Endothelial cell of umbilical vein (primary cell): ENCODE measurements at regions not wholly inside any gene's neighbourhood (a gene's known extent, or its start where the extent isn't known, plus 50 kb on each side); places are given as distances from the start of the nearest gene placed in this dataset.

Experiments
- BruUV-seq: library from RNA; stranded (reverse); fragments of 400-500 nt; replicated peaks from 2 replicates; lab custom pipeline; 2021; lab: Mats Ljungman, UMichigan
- CTCF ChIA-PET: fragments of 300-600, 350-600 bp; sonication (Branson Sonifier 250); formaldehyde crosslinking; loops from one replicate; lab custom pipeline; 2021; ENCODE audit warnings: antibody characterized with exemption, inconsistent platforms; lab: Charles Lee
- POLR2A ChIA-PET: fragments of 300-600, 350-600 bp; sonication (Branson Sonifier 250); formaldehyde crosslinking; loops from one replicate; lab custom pipeline; 2021; ENCODE audit warnings: antibody characterized with exemption, inconsistent platforms; lab: Charles Lee
- DNase-seq: peaks from one replicate; pipeline ENCODE4 v3.0.0-alpha.2; 2011; ENCODE audit warnings: low read depth, low spot score
- FAIRE-seq: peaks from 2 replicates; lab custom pipeline; 2011; peaks lifted over from hg19 to GRCh38; lab: Jason Lieb, UNC
- H2AFZ ChIP-seq: 2 replicates; pipeline ENCODE4 v1.6.0; 2012; ENCODE audit warnings: low read depth, low read length, control low read depth, inconsistent platforms
- H3K27ac ChIP-seq: 2 replicates; pipeline ENCODE4 v1.5.1; 2011; ENCODE audit warnings: low read depth, mild to moderate bottlenecking, control low read depth, low read length, moderate library complexity; ENCODE audit not compliant: insufficient read depth
- H3K27me3 ChIP-seq, 2 experiments: 2 replicates each; pipeline versions ENCODE4 v1.6.0 to v1.6.1; 2011; ENCODE audit warnings: low read length in 2 of 2, mixed read lengths in 1 of 2; ENCODE audit not compliant: control insufficient read depth in 2 of 2, insufficient read depth in 2 of 2
- H3K36me3 ChIP-seq, 2 experiments: 2 replicates in 1 of 2; 3 replicates in 1 of 2; pipeline ENCODE4 v1.5.1; 2011; ENCODE audit warnings: low read length in 2 of 2, mild to moderate bottlenecking in 1 of 2, moderate library complexity in 1 of 2; ENCODE audit not compliant: control insufficient read depth in 2 of 2, insufficient read depth in 2 of 2; ENCODE audit errors: extremely low read depth in 1 of 2
- H3K4me1 ChIP-seq: 3 replicates; pipeline ENCODE4 v1.5.1; 2011; ENCODE audit warnings: mild to moderate bottlenecking, low read length; ENCODE audit not compliant: control insufficient read depth, insufficient read depth; ENCODE audit errors: extremely low read depth
- H3K4me2 ChIP-seq: 2 replicates; pipeline ENCODE4 v1.6.1; 2011; ENCODE audit warnings: low read length, control low read depth, mixed read lengths; ENCODE audit not compliant: insufficient read depth
- H3K4me3 ChIP-seq, 3 experiments: fragments of 200-600 bp in 1 of 3; sonication (generic), shearing (Covaris generic) in 1 of 3; replicated peaks in 1 of 3; 2 replicates each; pipeline ENCODE4 v1.5.1; 2011 to 2016; ENCODE audit warnings: control low read depth in 3 of 3, low read length in 3 of 3, mild to moderate bottlenecking in 2 of 3, inconsistent platforms in 1 of 3, low read depth in 1 of 3, moderate library complexity in 1 of 3; ENCODE audit not compliant: insufficient read depth in 1 of 3
- H3K79me2 ChIP-seq: 2 replicates; pipeline ENCODE4 v1.6.0; 2012; ENCODE audit warnings: low read length, inconsistent platforms; ENCODE audit not compliant: control insufficient read depth, insufficient read depth
- H3K9ac ChIP-seq: replicated peaks from 2 replicates; pipeline ENCODE3; 2011; ENCODE audit warnings: low read length, control low read depth; ENCODE audit not compliant: insufficient read depth; ENCODE audit errors: extremely low read depth
- H3K9me1 ChIP-seq: replicated peaks from 3 replicates; pipeline ENCODE4 v1.6.0; 2011; ENCODE audit warnings: mild to moderate bottlenecking, low read length; ENCODE audit not compliant: control insufficient read depth, insufficient read depth; ENCODE audit errors: extremely low read depth
- H3K9me3 ChIP-seq: replicated peaks from 2 replicates; pipeline ENCODE4 v1.5.1; 2012; ENCODE audit warnings: low read length, inconsistent platforms; ENCODE audit not compliant: control insufficient read depth, insufficient read depth
- H4K20me1 ChIP-seq: replicated peaks from 2 replicates; pipeline ENCODE3; 2011; ENCODE audit warnings: mild to moderate bottlenecking, low read length; ENCODE audit not compliant: control insufficient read depth, insufficient read depth; ENCODE audit errors: extremely low read depth
- CTCF ChIP-seq, 2 donors: IDR thresholded peaks; 1 replicate in 1 of 2; 2 replicates in 1 of 2; pipeline ENCODE4 v1.5.1; 2011; ENCODE audit warnings: low read length in 2 of 2, mild to moderate bottlenecking in 2 of 2, moderate library complexity in 2 of 2, control low read depth in 1 of 2, inconsistent platforms in 1 of 2, low read depth in 1 of 2; ENCODE audit not compliant: insufficient read depth in 1 of 2; ENCODE audit errors: extremely low read depth in 1 of 2
- EZH2 ChIP-seq: IDR thresholded peaks from 2 replicates; pipeline ENCODE4 v1.6.1; 2012; ENCODE audit warnings: borderline replicate concordance, low read depth, mild to moderate bottlenecking, moderate library complexity, low read length, inconsistent platforms; ENCODE audit not compliant: severe bottlenecking
- FOS ChIP-seq: IDR thresholded peaks from 2 replicates; pipeline ENCODE4 v1.6.1; 2011; ENCODE audit warnings: mild to moderate bottlenecking, low read length, moderate library complexity, borderline replicate concordance; ENCODE audit not compliant: insufficient read depth
- GATA2 ChIP-seq: IDR thresholded peaks from 2 replicates; pipeline ENCODE4 v1.7.0; 2011; ENCODE audit warnings: low read depth, mild to moderate bottlenecking, moderate library complexity, mixed read lengths, low read length; ENCODE audit not compliant: insufficient read length, insufficient read depth
- JUN ChIP-seq: IDR thresholded peaks from 2 replicates; pipeline ENCODE4 v1.6.1; 2011; ENCODE audit warnings: borderline replicate concordance, low read depth; ENCODE audit not compliant: insufficient read length, insufficient read depth
- MAX ChIP-seq: IDR thresholded peaks from 2 replicates; pipeline ENCODE4 v1.6.1; 2011; ENCODE audit not compliant: insufficient read depth, insufficient read length
- MYC ChIP-seq: IDR thresholded peaks from one replicate; pipeline ENCODE4 v1.6.1; 2011; ENCODE audit warnings: mild to moderate bottlenecking, low read depth, low read length
- POLR2A ChIP-seq: IDR thresholded peaks from 2 replicates; pipeline ENCODE4 v1.6.1; 2012; ENCODE audit warnings: low read depth, mild to moderate bottlenecking, control low read depth, low read length
- POLR2AphosphoS5 ChIP-seq: IDR thresholded peaks from 2 replicates; pipeline ENCODE4 v1.6.1; 2012; ENCODE audit warnings: low read depth, mild to moderate bottlenecking, control low read depth, low read length, moderate library complexity; ENCODE audit not compliant: insufficient read depth
- dilution Hi-C: fragments of 300-500 bp; cut with MboI; formaldehyde crosslinking; loops from one replicate; pipeline ENCODE4 v1.15.0; 2019; ENCODE audit warnings: low sequenced_read_pairs; ENCODE audit not compliant: extremely low pct_ligation_motif_present
- intact Hi-C: fragments of 100-400 bp; cut with micrococcal nuclease; formaldehyde crosslinking; loops from one replicate; pipeline ENCODE4 v1.10.0; 2022

GRCh38 chr10:71031603-71032002 lies 143.2 kb upstream of the PCBD1 start:
- BruUV-seq: no TSS peak
- Histone ChIP-seq H3K4me3 (no peak overlapping the region), H3K27me3 (peaks cover 0 to 11% of the 10 kb centered on the region in 2 experiments), H3K9ac (no peak overlapping the region), H2AFZ (no peak overlapping the region), H4K20me1 (no peaks in the 10 kb centered on the region), H3K9me3 (no peaks in the 10 kb centered on the region), H3K79me2 (no peaks in the 10 kb centered on the region), H3K36me3 (no peaks in the 10 kb centered on the region), H3K4me1 (no peaks in the 10 kb centered on the region), H3K4me2 (no peak overlapping the region), H3K9me1 (no peaks in the 10 kb centered on the region), H3K27ac (no peak overlapping the region)
- ChIA-PET CTCF (no interaction called here), POLR2A (no interaction called here)
- no peak for DNase-seq
- intact Hi-C loops (no loop called here), dilution Hi-C loops (no loop called here)
- TF ChIP-seq JUN (no peak), POLR2A (no peak), MYC (no peak), POLR2AphosphoS5 (no peak), GATA2 (no peak), EZH2 (no peak), MAX (no peak), CTCF (IDR thresholded peaks at IDR 0.05; ENCODE audit: extremely low read depth in 1 of 2, insufficient read depth in 1 of 2, low read depth in 1 of 2, low read length in 2 of 2) (no peak), FOS (no peak)
- FAIRE-seq: no peak
